ENCODE measurements at regions not wholly inside any gene's neighbourhood (a gene's known extent, or its start where the extent isn't known, plus 50 kb on each side); places are given as distances from the start of the nearest gene placed in this dataset.

DNA sequence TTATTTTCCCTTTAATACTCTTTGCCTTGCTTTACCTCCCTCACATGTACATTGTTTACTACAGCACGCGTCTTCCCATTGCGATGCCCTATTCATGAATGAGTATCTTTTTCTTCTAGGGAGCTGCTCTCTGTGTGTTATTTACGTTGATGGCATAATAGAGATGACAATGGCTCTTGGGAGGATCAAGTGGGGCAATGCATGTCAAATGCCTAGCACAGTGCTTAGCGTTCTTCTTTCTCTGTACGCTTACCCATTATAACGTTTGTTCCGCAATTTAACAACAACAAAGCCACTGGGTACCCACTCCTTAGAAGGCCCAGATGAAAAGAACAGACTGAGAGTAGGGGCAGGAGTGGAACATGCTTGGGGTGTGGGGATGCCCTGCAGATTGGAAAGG, 271.6 kb upstream of the TNRC6C start:
- no peak overlapping the region for H3K4me3 ChIP-seq (ENCODE audit: low read length)
- DNase-seq (ENCODE audit: low read depth), result no peak
- TF ChIP-seq, protein P1, sequence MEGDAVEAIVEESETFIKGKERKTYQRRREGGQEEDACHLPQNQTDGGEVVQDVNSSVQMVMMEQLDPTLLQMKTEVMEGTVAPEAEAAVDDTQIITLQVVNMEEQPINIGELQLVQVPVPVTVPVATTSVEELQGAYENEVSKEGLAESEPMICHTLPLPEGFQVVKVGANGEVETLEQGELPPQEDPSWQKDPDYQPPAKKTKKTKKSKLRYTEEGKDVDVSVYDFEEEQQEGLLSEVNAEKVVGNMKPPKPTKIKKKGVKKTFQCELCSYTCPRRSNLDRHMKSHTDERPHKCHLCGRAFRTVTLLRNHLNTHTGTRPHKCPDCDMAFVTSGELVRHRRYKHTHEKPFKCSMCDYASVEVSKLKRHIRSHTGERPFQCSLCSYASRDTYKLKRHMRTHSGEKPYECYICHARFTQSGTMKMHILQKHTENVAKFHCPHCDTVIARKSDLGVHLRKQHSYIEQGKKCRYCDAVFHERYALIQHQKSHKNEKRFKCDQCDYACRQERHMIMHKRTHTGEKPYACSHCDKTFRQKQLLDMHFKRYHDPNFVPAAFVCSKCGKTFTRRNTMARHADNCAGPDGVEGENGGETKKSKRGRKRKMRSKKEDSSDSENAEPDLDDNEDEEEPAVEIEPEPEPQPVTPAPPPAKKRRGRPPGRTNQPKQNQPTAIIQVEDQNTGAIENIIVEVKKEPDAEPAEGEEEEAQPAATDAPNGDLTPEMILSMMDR (conservative IDR thresholded peaks at IDR 0.05; ENCODE audit: low read depth, low read length), result no peak

DNA sequence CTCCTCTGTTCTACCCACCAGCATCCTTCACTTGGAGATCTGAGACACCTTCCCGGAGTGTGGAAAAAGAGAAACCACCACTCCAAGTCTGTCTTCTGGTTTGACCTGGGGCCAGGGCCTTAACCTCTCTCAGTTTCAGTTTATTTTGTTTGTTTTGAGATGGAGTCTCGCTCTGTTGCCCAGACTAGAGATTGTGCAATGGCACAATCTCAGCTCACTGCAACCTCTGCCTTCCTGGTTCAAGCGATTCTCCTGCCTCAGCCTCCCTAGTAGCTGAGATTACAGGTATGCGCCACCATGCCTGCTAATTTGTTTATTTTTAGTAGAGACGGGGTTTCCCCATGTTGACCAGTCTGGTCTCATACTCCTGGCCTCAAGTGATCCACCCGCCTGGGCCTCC, 271.1 kb upstream of the TNRC6C start:
- DNase-seq (ENCODE audit: low read depth), result no peak
- H3K4me3 ChIP-seq (ENCODE audit: low read length), result no peak overlapping the region
- TF ChIP-seq, protein P1 (conservative IDR thresholded peaks at IDR 0.05; ENCODE audit: low read depth, low read length), result no peak

GRCh38 chr17:77687921-77688320, 270.6 kb upstream of the TNRC6C start:
- TF ChIP-seq, protein P1 (conservative IDR thresholded peaks at IDR 0.05; ENCODE audit: low read depth, low read length), result no peak
- no peak overlapping the region for H3K4me3 ChIP-seq (ENCODE audit: low read length)
- DNase-seq (ENCODE audit: low read depth), result no peak

DNA sequence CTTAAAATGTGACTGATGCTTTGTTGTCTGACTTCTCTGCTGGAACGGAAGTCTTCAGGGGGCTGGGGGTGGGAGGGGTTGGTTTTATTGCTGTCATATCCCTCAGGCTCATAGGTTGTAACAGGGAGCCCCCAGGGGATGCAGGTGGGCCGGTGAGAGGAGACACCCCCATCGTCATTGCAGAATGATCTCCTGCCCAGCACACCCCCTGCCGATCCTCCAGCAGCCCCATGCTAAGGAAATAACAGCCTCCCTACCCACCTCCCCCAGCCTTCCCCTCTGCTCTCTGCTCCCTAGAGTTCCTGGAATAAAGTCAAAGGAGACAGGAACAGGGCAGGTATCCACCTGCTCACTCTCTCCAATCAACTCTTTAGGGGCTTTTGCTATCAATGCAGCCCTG, 270.1 kb upstream of the TNRC6C start:
- DNase-seq (ENCODE audit: low read depth), result no peak
- TF ChIP-seq, protein P1 (conservative IDR thresholded peaks at IDR 0.05; ENCODE audit: low read depth, low read length), result no peak
- H3K4me3 ChIP-seq (ENCODE audit: low read length), result no peak overlapping the region

DNA sequence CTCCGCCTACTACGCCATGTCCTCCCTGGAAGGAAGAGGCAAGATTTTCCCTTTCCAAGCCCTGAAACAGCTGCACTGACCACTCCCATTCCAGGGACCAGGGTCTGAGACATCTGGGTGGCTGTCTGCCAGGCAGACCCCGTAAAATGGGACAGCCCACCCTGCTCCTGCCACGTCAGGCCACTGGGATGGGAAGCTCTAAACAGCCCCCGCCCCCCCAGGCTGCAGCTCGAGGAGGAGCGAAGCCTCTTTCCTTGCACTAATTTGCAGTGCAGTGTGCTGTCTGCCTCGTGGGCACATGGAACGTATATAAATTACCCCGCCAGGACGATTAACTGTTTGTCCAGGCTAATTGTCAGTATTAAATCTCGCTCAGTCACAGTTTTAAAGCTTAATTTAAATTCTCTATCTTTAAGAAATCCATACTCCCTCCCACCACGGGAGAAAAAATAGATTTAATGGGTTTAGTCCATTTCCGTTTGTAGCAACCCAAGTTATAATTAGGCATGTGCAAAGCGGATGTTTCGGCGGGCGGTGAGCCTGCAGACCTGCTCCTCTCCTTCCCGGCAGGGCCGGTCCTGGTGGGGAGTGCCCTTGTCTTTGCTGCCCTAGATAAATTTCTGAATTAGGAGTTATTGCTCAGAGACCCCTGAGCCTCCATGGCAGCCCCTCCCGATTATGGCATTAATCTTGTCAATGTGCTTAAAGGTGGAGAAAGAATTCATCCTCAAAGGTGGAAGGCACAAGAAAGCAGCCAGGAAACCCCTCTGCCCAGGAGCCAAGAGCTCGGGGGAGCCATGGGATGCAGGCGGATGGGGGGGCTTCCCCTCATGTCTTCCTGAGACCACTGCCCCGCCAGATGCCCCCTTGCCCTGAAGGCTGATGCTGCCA, 268.0 kb upstream of the TNRC6C start:
- no peak for DNase-seq (ENCODE audit: low read depth)
- no peak overlapping the region for H3K4me3 ChIP-seq (ENCODE audit: low read length)
- TF ChIP-seq, protein P1 (conservative IDR thresholded peaks at IDR 0.05; ENCODE audit: low read depth, low read length), result no peak

- DNase-seq (ENCODE audit: low read depth), result no peak
- TF ChIP-seq, protein P1 (conservative IDR thresholded peaks at IDR 0.05; ENCODE audit: low read depth, low read length), result no peak
These were observed 267.1 kb upstream of the TNRC6C start for GRCh38 chr17:77691216-77692085.

More at GRCh38 chr17:77691216-77692085, 267.1 kb upstream of the TNRC6C start:
- H3K4me3 ChIP-seq (ENCODE audit: low read length), result no peak overlapping the region
